H9 (cell line): ENCODE measurements at regions not wholly inside any gene's neighbourhood (a gene's known extent, or its start where the extent isn't known, plus 50 kb on each side); places are given as distances from the start of the nearest gene placed in this dataset.

Experiments used
- DNase-seq: peaks from one replicate; pipeline ENCODE4 v3.0.0-alpha.2; 2017
- H2AFZ ChIP-seq: one replicate; pipeline ENCODE4 v1.6.1; 2013; ENCODE audit warnings: mild to moderate bottlenecking, low read length, control low read depth, moderate library complexity
- H2AK5ac ChIP-seq: 2 replicates; pipeline ENCODE4 v1.6.1; 2013; ENCODE audit warnings: low read length, control low read depth, mixed read lengths; ENCODE audit not compliant: insufficient read length
- H2BK120ac ChIP-seq: one replicate; pipeline ENCODE4 v1.6.1; 2013; ENCODE audit warnings: low read depth, mild to moderate bottlenecking, low read length, control low read depth, inconsistent platforms; ENCODE audit not compliant: poor library complexity, severe bottlenecking
- H2BK12ac ChIP-seq: 2 replicates; pipeline ENCODE4 v1.6.1; 2013; ENCODE audit warnings: low read length, control low read depth, mixed read lengths, low read depth; ENCODE audit not compliant: insufficient read length
- H2BK15ac ChIP-seq: 2 replicates; pipeline ENCODE4 v1.6.1; 2013; ENCODE audit warnings: low read depth, low read length, control low read depth
- H2BK20ac ChIP-seq: one replicate; pipeline ENCODE4 v1.6.1; 2013; ENCODE audit warnings: low read depth, mild to moderate bottlenecking, low read length, control low read depth, inconsistent platforms; ENCODE audit not compliant: poor library complexity, severe bottlenecking
- H2BK5ac ChIP-seq: 2 replicates; pipeline ENCODE4 v1.6.1; 2013; ENCODE audit warnings: low read length, control low read depth, mixed read lengths; ENCODE audit not compliant: insufficient read length
- H3K14ac ChIP-seq: 2 replicates; pipeline ENCODE4 v1.6.1; 2013; ENCODE audit warnings: low read length, control low read depth; ENCODE audit not compliant: insufficient read depth
- H3K18ac ChIP-seq: 2 replicates; pipeline ENCODE4 v1.6.1; 2013; ENCODE audit warnings: low read depth, mild to moderate bottlenecking, mixed read lengths, low read length, control low read depth; ENCODE audit not compliant: insufficient read length
- H3K23ac ChIP-seq: 2 replicates; pipeline ENCODE4 v1.6.1; 2013; ENCODE audit warnings: low read length, control low read depth, mixed read lengths, low read depth; ENCODE audit not compliant: insufficient read length
- H3K23me2 ChIP-seq: 2 replicates; pipeline ENCODE4 v1.6.1; 2013; ENCODE audit warnings: low read depth, mild to moderate bottlenecking, mixed read lengths, low read length, control low read depth; ENCODE audit not compliant: insufficient read length, poor library complexity, severe bottlenecking
- H3K27ac ChIP-seq: 2 replicates; pipeline ENCODE4 v1.5.1; 2013; ENCODE audit warnings: low read length, control low read depth, mixed read lengths, low read depth; ENCODE audit not compliant: insufficient read length
- H3K27me3 ChIP-seq: 2 replicates; pipeline ENCODE4 v1.6.1; 2013; ENCODE audit warnings: low read length, control low read depth, inconsistent platforms; ENCODE audit not compliant: insufficient read depth
- H3K4ac ChIP-seq: 2 replicates; pipeline ENCODE4 v1.6.1; 2013; ENCODE audit warnings: low read depth, mild to moderate bottlenecking, control low read depth, inconsistent platforms, low read length, moderate library complexity
- H3K4me1 ChIP-seq: 2 replicates; pipeline ENCODE4 v1.6.1; 2013; ENCODE audit warnings: low read length, control low read depth, inconsistent platforms; ENCODE audit not compliant: insufficient read depth
- H3K4me2 ChIP-seq: 2 replicates; pipeline ENCODE4 v1.6.1; 2013; ENCODE audit warnings: low read length, control low read depth, mixed read lengths; ENCODE audit not compliant: insufficient read length, insufficient read depth
- H3K56ac ChIP-seq: 2 replicates; pipeline ENCODE4 v1.6.1; 2013; ENCODE audit warnings: low read depth, mild to moderate bottlenecking, mixed read lengths, low read length, control low read depth; ENCODE audit not compliant: insufficient read length
- H3K79me1 ChIP-seq: 2 replicates; pipeline ENCODE4 v1.6.1; 2013; ENCODE audit warnings: low read depth, mild to moderate bottlenecking, moderate library complexity, low read length, control low read depth, inconsistent platforms; ENCODE audit not compliant: insufficient read depth, poor library complexity, severe bottlenecking
- H3K79me2 ChIP-seq: 2 replicates; pipeline ENCODE4 v1.6.1; 2013; ENCODE audit warnings: low read length, control low read depth, inconsistent platforms; ENCODE audit not compliant: insufficient read depth
- H3K9ac ChIP-seq: 2 replicates; pipeline ENCODE4 v1.6.1; 2013; ENCODE audit warnings: low read length, control low read depth, mixed read lengths; ENCODE audit not compliant: insufficient read length; ENCODE audit errors: extremely low read depth
- H3K9me3 ChIP-seq: one replicate; pipeline ENCODE4 v1.6.1; 2013; ENCODE audit warnings: low read depth, low read length, inconsistent platforms; ENCODE audit not compliant: control insufficient read depth
- H3T11ph ChIP-seq: one replicate; pipeline ENCODE4 v1.6.1; 2013; ENCODE audit warnings: mild to moderate bottlenecking, low read length, control low read depth, inconsistent platforms
- H4K20me1 ChIP-seq: one replicate; pipeline ENCODE4 v1.6.1; 2013; ENCODE audit not compliant: control insufficient read depth, insufficient read length, insufficient read depth
- H4K5ac ChIP-seq: 2 replicates; pipeline ENCODE4 v1.6.1; 2013; ENCODE audit warnings: low read depth, mild to moderate bottlenecking, mixed read lengths, low read length, control low read depth; ENCODE audit not compliant: insufficient read length
- H4K8ac ChIP-seq: replicated peaks from 2 replicates; pipeline ENCODE4 v1.6.1; 2013; ENCODE audit warnings: low read length, control low read depth, mixed read lengths, low read depth; ENCODE audit not compliant: insufficient read length
- H4K91ac ChIP-seq: 2 replicates; pipeline ENCODE4 v1.6.1; 2013; ENCODE audit warnings: low read depth, mild to moderate bottlenecking, moderate library complexity, mixed read lengths, low read length, control low read depth; ENCODE audit not compliant: insufficient read length
- H3K27ac Mint-ChIP-seq, 3 experiments: 2 replicates in 2 of 3; 3 replicates in 1 of 3; pipeline ENCODE4 v1.8.0; 2020 to 2021; ENCODE audit warnings: mixed read lengths in 3 of 3, mild to moderate bottlenecking in 1 of 3, moderate library complexity in 1 of 3
- H3K27me3 Mint-ChIP-seq: 2 replicates; pipeline ENCODE4 v1.8.0; 2021; ENCODE audit warnings: low read depth, mild to moderate bottlenecking, moderate library complexity, mixed read lengths
- H3K36me3 Mint-ChIP-seq, 3 experiments: 2 replicates in 2 of 3; 3 replicates in 1 of 3; pipeline ENCODE4 v1.8.0; 2020 to 2021; ENCODE audit warnings: low read depth in 3 of 3, mixed read lengths in 3 of 3; ENCODE audit not compliant: insufficient read depth in 1 of 3
- H3K4me1 Mint-ChIP-seq, 2 experiments: 2 replicates each; pipeline ENCODE4 v1.8.0; 2020; ENCODE audit warnings: mixed read lengths in 2 of 2
- H3K4me3 Mint-ChIP-seq, 2 experiments: 2 replicates in 1 of 2; 3 replicates in 1 of 2; pipeline ENCODE4 v1.8.0; 2020 to 2021; ENCODE audit warnings: mild to moderate bottlenecking in 2 of 2, mixed read lengths in 2 of 2, moderate library complexity in 1 of 2
- H3K9me3 Mint-ChIP-seq, 2 experiments: 2 replicates in 1 of 2; 3 replicates in 1 of 2; pipeline ENCODE4 v1.8.0; 2020; ENCODE audit warnings: mild to moderate bottlenecking in 2 of 2, mixed read lengths in 2 of 2, moderate library complexity in 1 of 2
- WGBS: extraction: QIAGEN DNeasy Blood & Tissue Kit; methylation state at CpG from one replicate; pipeline ENCODE4 v1.1.7; 2013; ENCODE audit warnings: missing lambda C conversion rate, low lambda C conversion rate, mixed read lengths; ENCODE audit not compliant: insufficient read length; ENCODE audit errors: extremely low coverage; 5-methylcytosine and 5-hydroxymethylcytosine counted together
- TF ChIP-seq, protein P1 (sequence below): fragments of 200-600 bp; sonication (generic); conservative IDR thresholded peaks from 3 replicates; pipeline ENCODE4 v1.8.0; 2021; ENCODE audit warnings: antibody characterized with exemption, mild to moderate bottlenecking

DNA sequence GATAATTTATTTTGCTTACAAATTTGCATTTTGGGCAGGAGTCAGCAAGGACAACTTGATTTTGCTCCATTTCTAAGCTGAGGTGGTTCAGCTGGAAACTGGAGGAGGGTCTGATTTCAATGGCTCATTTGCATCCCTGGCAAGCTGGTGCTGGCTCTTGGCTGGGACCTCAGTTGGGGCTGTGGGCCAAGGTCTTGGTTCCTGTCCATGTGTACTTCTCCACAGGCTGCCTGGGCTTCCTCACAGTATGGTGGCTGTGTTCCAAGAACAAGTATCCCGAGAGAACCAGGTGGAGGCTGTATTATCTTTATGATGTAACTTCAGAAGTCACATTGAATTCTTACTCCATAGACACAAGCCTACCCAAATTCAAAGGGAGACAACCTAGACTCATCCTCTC is 77.0 kb upstream of the STX18 start:
- H3K27ac Mint-ChIP-seq, result no peak overlapping the region
- no peak overlapping the region for H2BK5ac ChIP-seq
- H4K91ac ChIP-seq, result no peak overlapping the region
- H3K9ac ChIP-seq, result no peak overlapping the region
- no peaks in the 10 kb centered on the region for H4K20me1 ChIP-seq
- H3K4me1 ChIP-seq, result no peaks in the 10 kb centered on the region
- WGBS, result no CpG with 5 or more reads among the region's 1 CpG
- H2BK20ac ChIP-seq, result no peak overlapping the region
- no peak overlapping the region for H3K56ac ChIP-seq
- H2BK12ac ChIP-seq, result no peak overlapping the region
- DNase-seq, result no peak
- no peaks in the 10 kb centered on the region for H3K9me3 Mint-ChIP-seq
- no peak overlapping the region for H3K18ac ChIP-seq
- H3K27me3 Mint-ChIP-seq, result no peaks in the 10 kb centered on the region; the same call in 1 of the 2 replicates
- TF ChIP-seq, protein P1, sequence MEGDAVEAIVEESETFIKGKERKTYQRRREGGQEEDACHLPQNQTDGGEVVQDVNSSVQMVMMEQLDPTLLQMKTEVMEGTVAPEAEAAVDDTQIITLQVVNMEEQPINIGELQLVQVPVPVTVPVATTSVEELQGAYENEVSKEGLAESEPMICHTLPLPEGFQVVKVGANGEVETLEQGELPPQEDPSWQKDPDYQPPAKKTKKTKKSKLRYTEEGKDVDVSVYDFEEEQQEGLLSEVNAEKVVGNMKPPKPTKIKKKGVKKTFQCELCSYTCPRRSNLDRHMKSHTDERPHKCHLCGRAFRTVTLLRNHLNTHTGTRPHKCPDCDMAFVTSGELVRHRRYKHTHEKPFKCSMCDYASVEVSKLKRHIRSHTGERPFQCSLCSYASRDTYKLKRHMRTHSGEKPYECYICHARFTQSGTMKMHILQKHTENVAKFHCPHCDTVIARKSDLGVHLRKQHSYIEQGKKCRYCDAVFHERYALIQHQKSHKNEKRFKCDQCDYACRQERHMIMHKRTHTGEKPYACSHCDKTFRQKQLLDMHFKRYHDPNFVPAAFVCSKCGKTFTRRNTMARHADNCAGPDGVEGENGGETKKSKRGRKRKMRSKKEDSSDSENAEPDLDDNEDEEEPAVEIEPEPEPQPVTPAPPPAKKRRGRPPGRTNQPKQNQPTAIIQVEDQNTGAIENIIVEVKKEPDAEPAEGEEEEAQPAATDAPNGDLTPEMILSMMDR, result no peak
- H3K9me3 ChIP-seq, result no peaks in the 10 kb centered on the region
- no peak overlapping the region for H2AK5ac ChIP-seq
- no peak overlapping the region for H3K14ac ChIP-seq
- H3K79me1 ChIP-seq, result no peaks in the 10 kb centered on the region
- H3K27me3 ChIP-seq, result no peaks in the 10 kb centered on the region
- H3K4ac ChIP-seq, result no peak overlapping the region
- H3K23me2 ChIP-seq, result no peaks in the 10 kb centered on the region
- no peak overlapping the region for H3K23ac ChIP-seq
- H2AFZ ChIP-seq, result no peak overlapping the region
- H3K79me2 ChIP-seq, result no peaks in the 10 kb centered on the region
- no peak overlapping the region for H4K5ac ChIP-seq
- no peaks in the 10 kb centered on the region for H3K4me1 Mint-ChIP-seq
- no peak overlapping the region for H3K4me3 Mint-ChIP-seq
- H2BK120ac ChIP-seq, result no peak overlapping the region
- no peak overlapping the region for H3T11ph ChIP-seq
- no peak overlapping the region for H2BK15ac ChIP-seq
- no peak overlapping the region for H3K27ac ChIP-seq
- no peak overlapping the region for H3K4me2 ChIP-seq
- H4K8ac ChIP-seq, result no peak overlapping the region
- H3K36me3 Mint-ChIP-seq, result peaks cover 0 to 7% (median 0%) of the 10 kb centered on the region in 3 experiments; a peak in 4 of 7 replicates
